Stomach (tissue), 4 donors: ENCODE measurements at regions not wholly inside any gene's neighbourhood (a gene's known extent, or its start where the extent isn't known, plus 50 kb on each side); places are given as distances from the start of the nearest gene placed in this dataset.

ENCODE experiments used
- CTCF ChIP-seq, 7 experiments: fragments of 450-650 bp in 4 of 7; fragments of 200-600 bp in 3 of 7; sonication (generic) in 3 of 7; IDR thresholded peaks; one replicate each; pipeline ENCODE4 v1.5.1; 2016 to 2019; ENCODE audit warnings: antibody characterized with exemption in 7 of 7, control low read depth in 2 of 7, mild to moderate bottlenecking in 1 of 7
- EP300 ChIP-seq: sonication (generic); formaldehyde crosslinking; IDR thresholded peaks from one replicate; pipeline ENCODE4 v1.6.1; 2017; ENCODE audit warnings: antibody characterized with exemption

GRCh38 chr6:165747963-165748362, 84.9 kb upstream of the PDE10A start:
- no peak for TF ChIP-seq EP300
- no peak for TF ChIP-seq CTCF (IDR thresholded peaks at IDR 0.05)
